Heart right ventricle (tissue), 16 donors: ENCODE measurements at regions not wholly inside any gene's neighbourhood (a gene's known extent, or its start where the extent isn't known, plus 50 kb on each side); places are given as distances from the start of the nearest gene placed in this dataset.
"Not testable (repeated sequence)": the region's sequence is repeated elsewhere in the genome, so short reads cannot be mapped to it uniquely, and the experiment has no call there.

Source experiments
- ATAC-seq, 8 donors: fragments of 200-7000 bp; cut with Tn5 transposase; one replicate each; pipeline ENCODE4 v1.9.1; 2020; ENCODE audit warnings: mild to moderate bottlenecking in 8 of 8, moderate library complexity in 8 of 8, moderate number of reproducible peaks in 1 of 8
- DNase-seq, 2 donors: peaks; one replicate each; pipeline ENCODE4 v3.0.0-alpha.2; 2020
- H3K27ac ChIP-seq, 10 donors: fragments of 200-600 bp; sonication (generic) in 2 of 10; one replicate each; pipeline versions ENCODE4 v1.5.0 to v1.8.0; 2020 to 2022; ENCODE audit warnings: mild to moderate bottlenecking in 3 of 10
- H3K27me3 ChIP-seq, 7 donors: fragments of 200-600 bp; one replicate each; pipeline ENCODE4 v1.8.0; 2021 to 2022; ENCODE audit warnings: mild to moderate bottlenecking in 2 of 7
- H3K36me3 ChIP-seq, 9 donors: fragments of 200-600 bp; sonication (generic) in 1 of 9; one replicate each; pipeline versions ENCODE4 v1.5.0 to v1.8.0; 2020 to 2022; ENCODE audit warnings: mild to moderate bottlenecking in 2 of 9
- H3K4me1 ChIP-seq, 9 donors: fragments of 200-600 bp; sonication (generic) in 1 of 9; one replicate each; pipeline versions ENCODE4 v1.5.0 to v1.8.0; 2020 to 2022; ENCODE audit warnings: mild to moderate bottlenecking in 4 of 9
- H3K4me3 ChIP-seq, 10 donors: fragments of 200-600 bp; sonication (generic) in 2 of 10; one replicate each; pipeline versions ENCODE4 v1.5.0 to v1.8.0; 2020 to 2022; ENCODE audit warnings: mild to moderate bottlenecking in 7 of 10, moderate library complexity in 2 of 10
- H3K9me3 ChIP-seq, 11 donors: fragments of 200-600 bp in 10 of 11; sonication (generic) in 2 of 11; one replicate each; pipeline versions ENCODE4 v1.5.0 to v1.8.0; 2013 to 2022; ENCODE audit warnings: mild to moderate bottlenecking in 2 of 11, control low read depth in 1 of 11, moderate library complexity in 1 of 11
- WGBS, 2 donors: extraction: QIAGEN DNeasy Blood & Tissue Kit; methylation state at CpG; one replicate each; pipeline ENCODE4 v1.1.7; 2013; ENCODE audit warnings: inconsistent platforms in 1 of 2; 5-methylcytosine and 5-hydroxymethylcytosine counted together
- intact Hi-C, 10 donors: fragments of 100-400 bp; cut with DNase I; formaldehyde crosslinking; loops; one replicate each; pipeline versions ENCODE4 v1.11.1 to v1.14.2; 2022
- TF ChIP-seq, protein P1 (sequence below), 9 donors: fragments of 200-600 bp; sonication (generic) in 2 of 9; IDR thresholded peaks; one replicate each; pipeline versions ENCODE4 v1.5.0 to v1.8.0; 2021 to 2022; ENCODE audit warnings: antibody characterized with exemption in 9 of 9, mild to moderate bottlenecking in 5 of 9, moderate library complexity in 1 of 9
- donor health status: Arrhythmogenic right ventricular cardiomyopathy.
- donor health status: ischemic (EF 13 %, LVEDD 7.1; RV severe dilation, severe dysfunction).
- donor health status: healthy with polysubstance abuse.
- donor health status: DM: no; HTN: yes; CAD: no.
- donor health status: DM: no; HTN: no; CAD: no.
- donor health status: ischemic (EF 25% LVEDD 6.9; RV normal size, moderate dysfunction).
- donor health status: ischemic (EF 25% LVEDD 5.7; RV mildly dilated, moderate dysfunction).
- donor health status: healthy.
- donor health status: DM: yes; HTN: yes; CAD: no.
- donor health status: Ischemic cardiomyopathy.
- donor health status: ischemic (EF 35%, LVEDD 5.7; RV mildly dilated, moderate dysfunction).
- donor health status: nonischemic (EF 11% LVEDD 7.7; RV severe dilation, severe dysfunction).
- donor health status: DM: yes; HTN: yes; CAD: no.
- donor health status: PGD.
- donor health status: ischemic (EF 29% LVEDD 5.4; RV normal size, mild dysfunction).
- donor health status: nonischemic (EF 23%, LVEDD 6.1; RV moderate dilation, normal function).

DNA sequence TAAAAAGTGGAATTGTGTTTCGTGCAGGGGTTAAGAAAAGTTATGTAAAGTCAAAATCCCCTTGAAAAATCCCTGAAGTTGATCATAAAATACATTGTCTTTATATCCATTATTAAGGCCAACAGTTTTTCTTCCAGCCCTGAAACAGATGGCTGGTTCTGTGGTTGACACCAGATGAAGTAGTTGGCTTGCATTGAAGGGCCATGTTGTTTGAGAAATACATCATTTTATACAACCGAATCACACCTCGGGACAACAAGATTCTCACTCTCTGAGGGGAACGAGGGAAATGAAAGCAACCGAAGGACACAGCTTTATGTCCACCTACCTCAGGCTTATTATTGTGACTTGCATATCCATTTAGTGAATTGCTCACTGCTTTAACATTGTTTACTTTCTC is 126.0 kb upstream of the MITF start:
- intact Hi-C loops, result no loop called here
- Histone ChIP-seq H3K27ac (no peak overlapping the region), H3K4me1 (no peaks in the 10 kb centered on the region), H3K36me3 (no peaks in the 10 kb centered on the region), H3K9me3 (peaks cover 0 to 10% (median 0%) of the 10 kb centered on the region in 11 donors), H3K4me3 (no peak overlapping the region), H3K27me3 (no peaks in the 10 kb centered on the region)
- WGBS, 2 donors, result 95 to 96% methylated on average over 5 of the region's 5 CpGs
- DNase-seq (no peak), ATAC-seq (no peak)
- TF ChIP-seq, protein P1, sequence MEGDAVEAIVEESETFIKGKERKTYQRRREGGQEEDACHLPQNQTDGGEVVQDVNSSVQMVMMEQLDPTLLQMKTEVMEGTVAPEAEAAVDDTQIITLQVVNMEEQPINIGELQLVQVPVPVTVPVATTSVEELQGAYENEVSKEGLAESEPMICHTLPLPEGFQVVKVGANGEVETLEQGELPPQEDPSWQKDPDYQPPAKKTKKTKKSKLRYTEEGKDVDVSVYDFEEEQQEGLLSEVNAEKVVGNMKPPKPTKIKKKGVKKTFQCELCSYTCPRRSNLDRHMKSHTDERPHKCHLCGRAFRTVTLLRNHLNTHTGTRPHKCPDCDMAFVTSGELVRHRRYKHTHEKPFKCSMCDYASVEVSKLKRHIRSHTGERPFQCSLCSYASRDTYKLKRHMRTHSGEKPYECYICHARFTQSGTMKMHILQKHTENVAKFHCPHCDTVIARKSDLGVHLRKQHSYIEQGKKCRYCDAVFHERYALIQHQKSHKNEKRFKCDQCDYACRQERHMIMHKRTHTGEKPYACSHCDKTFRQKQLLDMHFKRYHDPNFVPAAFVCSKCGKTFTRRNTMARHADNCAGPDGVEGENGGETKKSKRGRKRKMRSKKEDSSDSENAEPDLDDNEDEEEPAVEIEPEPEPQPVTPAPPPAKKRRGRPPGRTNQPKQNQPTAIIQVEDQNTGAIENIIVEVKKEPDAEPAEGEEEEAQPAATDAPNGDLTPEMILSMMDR (IDR thresholded peaks at IDR 0.05), result no peak

GRCh38 chr3:69612791-69613190 is 126.5 kb upstream of the MITF start:
- intact Hi-C loops, result no loop called here
- DNase-seq, result no peak
- no peaks in the 10 kb centered on the region for H3K27me3 ChIP-seq
- no peaks in the 10 kb centered on the region for H3K36me3 ChIP-seq
- no peaks in the 10 kb centered on the region for H3K4me1 ChIP-seq
- peaks cover 0 to 10% (median 0%) of the 10 kb centered on the region in 11 donors for H3K9me3 ChIP-seq
- no peak overlapping the region for H3K27ac ChIP-seq
- ATAC-seq, result no peak
- TF ChIP-seq, protein P1 (IDR thresholded peaks at IDR 0.05), result no peak
- 67 to 72% methylated on average over 2 of the region's 2 CpGs for WGBS, 2 donors
- H3K4me3 ChIP-seq, result no peak overlapping the region

DNA sequence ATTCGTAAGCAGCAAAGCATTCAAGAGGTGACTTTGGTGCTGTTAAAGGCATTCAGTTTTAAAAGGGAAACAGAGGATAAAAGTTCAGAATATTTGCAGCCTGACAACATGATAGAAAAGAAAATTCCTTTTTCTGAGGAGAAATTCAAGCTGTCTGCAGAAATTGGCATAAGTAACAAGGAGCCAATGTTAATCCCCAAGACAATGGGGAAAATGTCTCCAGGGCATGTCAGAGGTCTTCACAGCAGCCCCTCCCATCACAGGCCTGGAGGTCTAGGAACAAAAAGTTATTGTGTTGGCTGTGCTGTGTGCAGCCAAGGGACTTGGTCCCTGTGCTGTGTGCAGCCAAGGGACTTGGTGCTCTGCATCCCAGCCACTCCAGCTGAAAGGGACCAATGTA is 129.7 kb upstream of the MITF start:
- DNase-seq, intact Hi-C loops: not testable (repeated sequence)
- 88% methylated on average over 1 of the region's 1 CpG for WGBS, 2 donors

DNA sequence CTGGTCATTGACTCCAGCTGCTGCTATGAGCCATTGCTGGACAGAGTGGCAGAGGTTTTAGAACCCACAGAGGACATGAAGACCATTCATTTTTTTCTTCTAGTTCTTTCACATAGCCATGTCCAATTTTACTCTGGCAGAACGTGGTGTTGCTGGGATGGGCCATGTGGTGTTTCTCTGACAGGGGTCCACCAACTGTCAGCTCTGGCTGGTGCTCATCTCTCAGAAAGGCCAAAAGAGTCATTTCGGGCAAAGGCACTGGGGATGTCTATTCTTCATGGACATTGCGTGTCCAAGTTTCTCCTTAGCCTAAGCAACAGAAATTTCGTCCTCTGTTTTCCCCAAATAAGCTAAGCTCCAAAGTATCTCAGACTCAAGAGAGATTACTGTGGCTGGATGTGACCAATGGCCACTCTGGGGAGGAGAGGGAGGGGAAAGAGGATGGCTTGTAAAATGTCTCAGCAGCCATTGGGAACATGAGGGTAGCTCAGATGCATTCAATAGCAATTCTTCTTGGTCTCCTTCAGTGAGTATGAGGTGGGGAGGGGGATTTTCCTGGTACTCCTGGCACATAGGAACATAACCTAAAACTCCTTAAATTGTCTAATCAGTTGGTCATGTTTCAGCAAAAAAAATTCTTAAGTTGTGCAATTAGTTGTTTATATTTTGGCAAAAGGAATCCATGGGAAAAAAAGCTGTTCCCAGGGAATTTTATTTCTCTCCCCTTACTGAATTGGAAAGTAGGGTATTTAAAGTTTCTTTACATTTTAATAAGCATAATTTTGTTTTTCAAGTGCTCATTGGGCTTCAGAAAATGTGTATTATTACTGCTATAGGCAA is 131.6 kb upstream of the MITF start:
- H3K27me3 ChIP-seq, result no peaks in the 10 kb centered on the region
- TF ChIP-seq, protein P1 (IDR thresholded peaks at IDR 0.05), result no peak
- H3K36me3 ChIP-seq, result no peaks in the 10 kb centered on the region
- no peak for DNase-seq
- H3K4me1 ChIP-seq, result no peaks in the 10 kb centered on the region
- no peak overlapping the region for H3K4me3 ChIP-seq
- intact Hi-C loops, result no loop called here
- peaks cover 0 to 10% (median 0%) of the 10 kb centered on the region in 11 donors for H3K9me3 ChIP-seq
- WGBS, 2 donors, result 78 to 80% methylated on average over 4 of the region's 4 CpGs
- no peak overlapping the region for H3K27ac ChIP-seq
- peak in 2 of 8 donors; percentile 16 to 31 for ATAC-seq

More for the DNA sequence above, 129.7 kb upstream of the MITF start:
- H3K4me1 ChIP-seq, H3K36me3 ChIP-seq, H3K27me3 ChIP-seq, H3K4me3 ChIP-seq, H3K9me3 ChIP-seq, H3K27ac ChIP-seq, ATAC-seq: not testable (repeated sequence)

GRCh38 chr3:69605867-69606266 is 133.4 kb upstream of the MITF start:
- Histone ChIP-seq H3K27me3 (no peaks in the 10 kb centered on the region), H3K27ac (no peak overlapping the region), H3K36me3 (no peaks in the 10 kb centered on the region), H3K4me3 (no peak overlapping the region), H3K9me3 (peaks cover 0 to 17% (median 0%) of the 10 kb centered on the region in 11 donors), H3K4me1 (no peaks in the 10 kb centered on the region)
- intact Hi-C loops, result no loop called here
- 90% methylated on average over 4 of the region's 4 CpGs for WGBS, 2 donors
- DNase-seq, result no peak
- TF ChIP-seq, protein P1 (IDR thresholded peaks at IDR 0.05), result no peak
- no peak for ATAC-seq
